SJCRH30 (cell line): ENCODE measurements at regions not wholly inside any gene's neighbourhood (a gene's known extent, or its start where the extent isn't known, plus 50 kb on each side); places are given as distances from the start of the nearest gene placed in this dataset.

Experiments used
- DNase-seq, 2 experiments: peaks; one replicate each; pipeline ENCODE4 v3.0.0-alpha.2; 2015 to 2020
- H3K27ac ChIP-seq: fragments of 250-450 bp; sonication (Bioruptor Pico); 2 replicates; pipeline ENCODE4 v1.5.1; 2020; ENCODE audit warnings: mild to moderate bottlenecking, moderate library complexity
- H3K27me3 ChIP-seq: fragments of 250-450 bp; sonication (Bioruptor Pico); 2 replicates; pipeline ENCODE4 v1.5.1; 2020; ENCODE audit warnings: mild to moderate bottlenecking, moderate library complexity
- H3K36me3 ChIP-seq: fragments of 250-450 bp; sonication (Bioruptor Pico); 2 replicates; pipeline ENCODE4 v1.5.1; 2020; ENCODE audit warnings: mild to moderate bottlenecking, moderate library complexity
- H3K4me1 ChIP-seq: fragments of 250-450 bp; sonication (Bioruptor Pico); 2 replicates; pipeline ENCODE4 v1.5.1; 2020; ENCODE audit warnings: mild to moderate bottlenecking, moderate library complexity
- H3K4me3 ChIP-seq: fragments of 250-450 bp; sonication (Bioruptor Pico); 2 replicates; pipeline ENCODE4 v1.5.1; 2020; ENCODE audit warnings: mild to moderate bottlenecking, moderate library complexity
- H3K9me3 ChIP-seq: fragments of 250-450 bp; sonication (Bioruptor Pico); replicated peaks from 2 replicates; pipeline ENCODE4 v1.5.1; 2020; ENCODE audit warnings: mild to moderate bottlenecking, moderate library complexity

DNA sequence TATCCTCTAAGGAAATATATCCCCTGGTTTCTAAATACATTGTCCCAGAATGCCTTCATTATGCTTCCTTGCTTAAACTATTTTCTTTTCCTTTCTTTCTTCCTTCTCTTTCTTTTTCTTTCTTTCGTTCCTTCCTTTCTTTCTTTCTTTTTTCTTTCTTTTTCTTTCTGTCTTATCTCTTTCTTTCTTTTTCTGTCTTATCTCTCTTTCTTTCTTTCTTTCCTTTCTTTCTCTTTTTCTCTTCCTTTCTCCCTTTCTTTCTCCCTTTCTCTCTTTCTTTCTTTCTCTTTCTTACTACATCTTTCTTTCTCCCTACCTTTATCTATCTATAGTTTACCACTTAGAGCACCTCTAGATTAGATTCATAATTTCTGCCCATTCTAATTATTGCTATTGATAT lies 552.1 kb downstream of the PYDC2 start:
- Histone ChIP-seq H3K9me3 (no peaks in the 10 kb centered on the region), H3K27ac (no peak overlapping the region), H3K27me3 (no peaks in the 10 kb centered on the region), H3K4me1 (no peaks in the 10 kb centered on the region), H3K4me3 (no peak overlapping the region), H3K36me3 (no peaks in the 10 kb centered on the region)
- DNase-seq, result no peak

DNA sequence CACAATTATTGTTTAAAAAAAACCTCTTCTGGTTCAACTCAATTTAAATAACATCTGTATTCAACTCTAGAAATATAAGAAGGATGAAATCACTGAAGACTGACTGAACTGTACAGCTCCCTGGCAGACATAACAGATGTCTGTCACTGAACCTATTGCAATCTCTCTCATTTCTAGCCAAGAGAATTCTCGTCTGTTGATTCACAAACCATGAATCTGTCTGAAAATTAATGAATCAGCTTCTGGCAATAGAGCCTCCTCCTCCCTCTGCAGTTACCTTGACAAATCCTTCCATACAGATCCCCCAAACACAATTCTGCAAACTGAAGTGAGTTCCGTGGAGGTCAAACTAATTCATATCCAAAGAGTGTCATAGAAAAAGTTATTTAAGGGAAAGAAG lies 561.4 kb downstream of the PYDC2 start:
- H3K27me3 ChIP-seq, result no peaks in the 10 kb centered on the region
- DNase-seq, result no peak
- H3K36me3 ChIP-seq, result no peaks in the 10 kb centered on the region
- no peak overlapping the region for H3K27ac ChIP-seq
- H3K9me3 ChIP-seq, result no peaks in the 10 kb centered on the region
- no peaks in the 10 kb centered on the region for H3K4me1 ChIP-seq
- H3K4me3 ChIP-seq, result no peak overlapping the region

DNA sequence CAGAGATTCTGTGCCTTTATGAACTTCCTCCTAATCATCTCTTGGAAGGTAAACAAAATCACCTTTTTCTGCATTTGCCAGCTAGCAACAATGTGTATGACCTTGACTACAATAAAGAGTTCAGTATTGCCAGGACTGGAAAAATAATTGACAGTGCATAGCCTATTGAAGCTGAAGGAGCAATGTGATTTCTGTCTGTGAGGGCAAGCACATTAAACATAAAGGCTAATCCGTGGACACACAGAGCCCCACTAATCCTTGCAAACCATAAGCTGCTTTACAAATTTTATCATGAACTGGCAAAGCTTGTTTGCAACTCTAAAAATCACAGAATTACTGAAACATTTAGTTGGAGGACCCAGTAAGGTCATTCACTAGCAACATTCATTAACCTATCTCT lies 563.8 kb downstream of the PYDC2 start:
- no peak for DNase-seq
- no peaks in the 10 kb centered on the region for H3K36me3 ChIP-seq
- H3K27ac ChIP-seq, result no peak overlapping the region
- H3K4me1 ChIP-seq, result no peaks in the 10 kb centered on the region
- H3K9me3 ChIP-seq, result no peaks in the 10 kb centered on the region
- no peak overlapping the region for H3K4me3 ChIP-seq
- H3K27me3 ChIP-seq, result no peaks in the 10 kb centered on the region

DNA sequence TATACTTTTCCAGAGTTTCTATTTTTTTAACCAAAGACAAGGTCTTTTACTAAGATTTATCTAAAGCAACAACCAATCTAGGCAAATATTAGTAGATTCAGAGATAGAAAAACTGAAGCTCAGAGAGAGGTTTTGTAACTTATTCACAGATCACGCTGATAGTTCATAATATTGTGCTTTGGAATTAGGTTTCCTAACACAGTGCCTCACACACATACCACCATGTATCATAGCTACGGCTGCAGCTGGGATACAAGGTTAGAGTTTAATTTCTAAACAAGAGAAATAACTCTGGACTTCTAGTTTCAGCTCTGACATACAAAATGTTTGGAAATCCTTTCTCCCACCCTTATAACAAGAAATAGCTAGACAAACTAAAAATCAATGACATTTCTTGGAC lies 565.7 kb downstream of the PYDC2 start:
- Histone ChIP-seq H3K9me3 (no peaks in the 10 kb centered on the region), H3K4me3 (no peak overlapping the region), H3K27ac (no peak overlapping the region), H3K27me3 (no peaks in the 10 kb centered on the region), H3K36me3 (no peaks in the 10 kb centered on the region), H3K4me1 (no peaks in the 10 kb centered on the region)
- no peak for DNase-seq

DNA sequence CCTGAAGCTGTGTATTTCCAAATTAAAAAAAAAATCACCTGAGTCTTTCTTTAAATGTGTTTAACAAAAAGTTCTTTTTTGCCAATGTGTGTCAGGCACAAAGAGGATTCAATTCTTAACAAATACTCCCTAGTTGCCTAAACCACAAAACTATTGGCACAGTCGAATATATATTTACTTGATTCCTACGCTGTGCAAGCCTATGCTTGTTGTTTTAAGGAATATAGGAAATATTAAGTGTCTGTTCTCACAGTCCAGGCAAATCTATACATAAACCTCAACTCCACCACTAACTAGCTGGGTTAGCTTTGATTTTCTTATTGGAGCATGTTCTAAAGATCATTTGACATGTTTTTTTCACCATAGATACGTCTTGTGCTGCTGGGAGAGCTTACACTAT lies 571.0 kb downstream of the PYDC2 start:
- no peak overlapping the region for H3K4me3 ChIP-seq
- H3K9me3 ChIP-seq, result no peaks in the 10 kb centered on the region
- H3K36me3 ChIP-seq, result no peaks in the 10 kb centered on the region
- no peaks in the 10 kb centered on the region for H3K27me3 ChIP-seq
- no peaks in the 10 kb centered on the region for H3K4me1 ChIP-seq
- DNase-seq, result no peak
- H3K27ac ChIP-seq, result no peak overlapping the region

DNA sequence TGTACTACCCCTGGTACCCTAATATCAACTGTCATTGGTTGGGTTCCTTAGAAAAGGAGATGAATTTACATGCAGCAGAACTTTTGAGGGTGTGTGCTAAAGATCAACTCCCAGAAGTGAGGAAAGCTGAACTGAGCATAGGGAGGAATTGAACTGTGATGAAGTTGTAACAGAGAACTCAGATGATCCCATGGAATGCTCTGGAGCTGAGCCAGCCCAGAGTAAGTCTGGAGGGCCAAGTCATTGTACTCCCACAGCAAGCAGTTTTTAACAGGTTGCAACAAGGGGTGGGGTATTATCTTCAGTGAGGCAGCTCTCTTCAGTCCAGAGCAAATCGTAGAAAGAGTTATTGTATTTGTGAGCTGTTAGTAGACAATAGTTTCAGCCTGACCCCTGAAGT lies 572.3 kb downstream of the PYDC2 start:
- Histone ChIP-seq H3K36me3 (no peaks in the 10 kb centered on the region), H3K4me3 (no peak overlapping the region), H3K27ac (no peak overlapping the region), H3K9me3 (no peaks in the 10 kb centered on the region), H3K4me1 (no peaks in the 10 kb centered on the region), H3K27me3 (no peaks in the 10 kb centered on the region)
- peak in 1 of 2 experiments; percentile 2 for DNase-seq

DNA sequence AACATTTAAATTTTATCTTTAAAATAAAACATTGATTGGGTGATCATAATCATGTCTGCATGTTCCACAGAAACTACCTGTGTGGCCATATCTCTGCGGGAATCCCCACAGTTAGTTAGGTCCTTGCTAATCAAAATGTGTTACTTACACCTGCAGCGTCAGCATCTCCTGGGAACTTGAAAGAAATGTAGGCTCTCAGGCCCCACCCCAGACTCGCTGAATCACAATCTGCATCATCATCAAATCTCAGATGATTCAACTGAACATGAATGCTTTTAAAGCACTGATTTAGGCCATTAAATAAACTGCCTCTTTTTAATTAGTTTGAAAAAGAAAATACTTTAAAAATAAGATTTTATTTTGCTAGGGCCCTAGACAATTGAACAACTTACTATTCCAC lies 577.8 kb downstream of the PYDC2 start:
- Histone ChIP-seq H3K4me1 (no peaks in the 10 kb centered on the region), H3K4me3 (no peak overlapping the region), H3K27ac (no peak overlapping the region), H3K36me3 (no peaks in the 10 kb centered on the region), H3K9me3 (no peaks in the 10 kb centered on the region), H3K27me3 (no peaks in the 10 kb centered on the region)
- DNase-seq, result no peak

DNA sequence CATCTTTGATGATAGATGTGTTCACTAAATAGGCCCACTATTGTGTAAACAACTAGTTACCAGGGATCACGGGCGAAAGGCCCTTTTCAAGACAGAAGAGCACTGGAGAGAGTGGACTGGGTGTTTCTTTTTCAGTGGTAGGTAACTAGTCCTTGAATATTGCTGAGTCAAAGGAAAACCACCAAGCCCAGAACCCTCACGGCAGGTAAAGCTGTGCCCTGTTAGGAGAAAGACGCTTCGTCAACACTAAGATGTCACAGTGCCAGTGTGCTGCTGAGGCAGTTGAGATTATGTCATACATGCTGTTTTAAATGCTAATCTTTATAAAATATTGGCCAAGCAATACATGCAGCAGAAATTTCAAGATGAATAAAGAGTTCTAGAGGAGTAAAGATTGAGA lies 578.6 kb downstream of the PYDC2 start:
- H3K4me3 ChIP-seq, result no peak overlapping the region
- H3K27ac ChIP-seq, result no peak overlapping the region
- no peaks in the 10 kb centered on the region for H3K27me3 ChIP-seq
- no peaks in the 10 kb centered on the region for H3K4me1 ChIP-seq
- no peaks in the 10 kb centered on the region for H3K36me3 ChIP-seq
- no peaks in the 10 kb centered on the region for H3K9me3 ChIP-seq
- no peak for DNase-seq

DNA sequence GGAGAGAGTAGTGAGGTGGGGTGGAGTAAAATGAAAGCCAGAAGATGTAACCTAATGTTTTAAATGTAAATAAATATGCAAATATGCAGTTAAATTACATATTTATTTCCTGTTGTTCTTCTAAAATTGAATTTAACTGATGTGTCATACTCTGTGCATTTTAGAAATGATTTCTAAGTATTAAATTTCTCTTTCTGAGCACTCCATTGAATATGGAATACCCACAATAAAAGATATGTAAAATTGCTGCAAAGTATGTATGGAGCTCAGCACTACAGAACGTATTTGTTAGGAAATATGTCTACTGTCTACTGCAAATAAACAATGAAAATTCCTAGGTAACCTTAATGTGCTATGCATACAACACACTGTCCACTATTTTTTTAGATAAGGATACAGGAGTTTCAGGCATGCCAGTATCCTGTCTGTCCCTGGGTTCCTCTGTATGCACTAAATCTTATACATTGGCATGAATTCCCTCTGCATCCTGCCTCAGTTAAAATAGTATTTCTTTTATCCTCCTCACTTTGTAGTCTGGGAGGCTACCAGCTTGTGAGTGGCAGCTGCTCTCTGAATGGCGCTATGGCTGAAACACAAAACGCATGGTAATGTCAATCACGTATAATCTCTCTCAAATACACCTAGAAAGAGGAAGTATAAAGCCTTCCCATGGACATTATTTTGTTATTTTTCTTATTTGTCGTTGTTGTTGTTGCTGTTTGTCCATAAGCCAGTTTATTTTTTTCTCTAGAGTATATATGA lies 579.5 kb downstream of the PYDC2 start:
- H3K27ac ChIP-seq, result no peak overlapping the region
- H3K27me3 ChIP-seq, result no peaks in the 10 kb centered on the region
- no peaks in the 10 kb centered on the region for H3K9me3 ChIP-seq
- H3K4me3 ChIP-seq, result no peak overlapping the region
- no peak for DNase-seq
- no peaks in the 10 kb centered on the region for H3K4me1 ChIP-seq
- H3K36me3 ChIP-seq, result no peaks in the 10 kb centered on the region

DNA sequence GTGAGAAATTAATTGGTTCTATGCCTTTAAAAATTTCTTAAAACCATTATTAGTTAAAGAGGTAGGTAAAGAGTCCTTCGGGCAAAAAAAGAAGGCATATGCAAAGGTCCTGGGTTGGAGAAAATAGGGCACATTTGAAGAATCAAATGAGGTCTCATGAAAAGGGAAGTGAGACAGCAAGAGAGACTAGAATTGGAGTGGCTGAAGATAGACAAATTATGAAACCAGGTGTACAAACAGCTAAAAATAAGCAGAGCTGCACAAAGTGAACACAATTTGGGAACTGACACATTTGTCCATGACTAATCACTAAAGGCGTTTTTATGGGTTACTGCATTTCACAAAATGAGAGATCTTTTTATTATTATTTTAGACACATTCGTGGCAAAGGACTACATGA lies 581.2 kb downstream of the PYDC2 start:
- Histone ChIP-seq H3K27ac (no peak overlapping the region), H3K4me1 (no peaks in the 10 kb centered on the region), H3K27me3 (no peaks in the 10 kb centered on the region), H3K9me3 (no peaks in the 10 kb centered on the region), H3K36me3 (no peaks in the 10 kb centered on the region), H3K4me3 (no peak overlapping the region)
- DNase-seq, result no peak

DNA sequence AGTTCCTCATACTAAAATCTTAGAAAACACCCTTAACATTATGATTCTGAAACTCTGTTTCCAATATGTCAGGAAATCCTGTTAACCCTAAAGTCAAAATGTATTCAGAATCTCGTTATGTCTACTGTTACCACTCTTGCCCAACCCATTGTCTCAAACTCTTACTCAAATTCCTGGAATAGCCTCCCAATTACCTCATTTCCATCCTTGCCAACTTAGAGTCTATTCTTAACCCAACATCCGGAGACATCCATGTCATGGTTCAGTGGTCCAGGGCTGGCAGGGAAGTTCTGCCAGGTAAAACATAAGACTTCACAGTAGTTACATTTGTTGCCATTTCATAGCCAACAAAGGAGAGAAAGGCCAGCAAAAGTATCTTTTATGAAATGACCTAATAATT lies 593.9 kb downstream of the PYDC2 start:
- Histone ChIP-seq H3K9me3 (no peaks in the 10 kb centered on the region), H3K4me1 (peaks cover 3% of the 10 kb centered on the region; the same call in 1 of the 2 replicates), H3K4me3 (no peak overlapping the region), H3K27me3 (no peaks in the 10 kb centered on the region), H3K27ac (no peak overlapping the region), H3K36me3 (no peaks in the 10 kb centered on the region)
- DNase-seq, result no peak

DNA sequence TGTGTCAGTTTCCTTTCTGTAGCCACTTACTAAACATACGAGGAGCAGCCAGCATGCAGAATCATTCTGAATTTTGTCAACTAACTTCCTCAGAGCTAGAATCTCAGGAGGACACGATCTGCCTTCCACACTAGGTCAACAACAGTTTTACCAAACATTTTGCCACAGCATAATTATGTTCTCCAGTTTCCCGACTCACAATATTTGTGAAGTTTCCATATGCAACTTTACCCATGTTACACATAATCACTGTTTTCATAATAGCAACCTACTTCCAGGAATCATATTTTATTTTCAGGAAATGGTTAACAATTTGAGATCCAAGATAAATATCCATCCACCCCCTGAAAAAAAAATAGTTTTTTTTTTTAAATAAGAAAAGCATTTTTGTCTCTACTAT lies 595.0 kb downstream of the PYDC2 start:
- peaks cover 3% of the 10 kb centered on the region; the same call in 1 of the 2 replicates for H3K4me1 ChIP-seq
- DNase-seq, result no peak
- H3K36me3 ChIP-seq, result no peaks in the 10 kb centered on the region
- no peaks in the 10 kb centered on the region for H3K27me3 ChIP-seq
- no peaks in the 10 kb centered on the region for H3K9me3 ChIP-seq
- H3K27ac ChIP-seq, result no peak overlapping the region
- H3K4me3 ChIP-seq, result no peak overlapping the region

DNA sequence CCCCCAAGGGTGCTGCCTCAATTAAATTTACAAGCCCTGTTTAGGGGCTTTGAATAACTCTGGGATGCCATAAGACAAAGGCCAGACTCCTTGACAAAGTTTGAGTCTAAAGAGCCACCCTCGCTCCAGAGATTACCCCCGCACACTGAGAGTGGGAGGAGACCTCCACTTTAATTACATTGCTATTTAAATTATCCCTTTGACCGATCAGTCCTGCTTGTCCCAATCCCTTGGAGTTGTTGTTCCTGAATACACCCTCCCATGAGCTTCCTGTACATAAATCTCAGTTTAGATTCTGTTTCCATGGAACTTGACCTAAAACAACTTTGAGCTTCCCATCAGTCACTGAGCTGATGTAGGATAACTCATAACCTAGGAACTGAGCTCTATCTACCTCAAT lies 596.3 kb downstream of the PYDC2 start:
- Histone ChIP-seq H3K9me3 (no peaks in the 10 kb centered on the region), H3K4me1 (peaks cover 3% of the 10 kb centered on the region; the same call in 1 of the 2 replicates)
- DNase-seq, result no peak

DNA sequence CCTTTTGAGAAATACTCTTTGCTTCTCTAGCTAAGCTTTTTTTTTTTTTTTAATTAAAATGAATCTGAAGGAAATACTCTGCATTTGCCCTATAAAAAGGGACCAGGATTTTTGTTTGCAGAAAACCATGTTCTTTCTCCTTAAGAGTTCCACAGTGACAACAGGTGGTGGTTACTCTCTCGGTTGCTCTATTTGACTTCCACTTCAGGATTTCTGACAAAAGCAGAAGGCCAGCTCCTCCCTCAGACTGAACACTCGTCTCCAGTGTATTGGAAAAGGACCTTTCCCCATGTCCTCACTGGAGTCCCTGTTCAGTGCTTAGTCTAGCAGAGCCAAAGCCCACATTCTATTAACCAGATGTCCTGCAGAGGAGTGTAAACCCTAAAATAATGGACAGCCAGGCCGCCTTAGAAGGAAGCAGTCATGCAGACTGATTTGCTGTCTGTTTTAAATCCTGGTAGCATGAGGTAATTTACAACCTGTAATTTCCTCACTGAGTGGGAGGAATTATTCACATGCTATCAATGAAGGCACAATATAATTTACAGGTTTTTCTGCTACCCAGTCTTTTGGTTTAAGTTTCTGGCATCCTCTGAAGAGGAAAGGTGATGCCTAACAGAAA lies 599.3 kb downstream of the PYDC2 start:
- no peak overlapping the region for H3K27ac ChIP-seq
- H3K4me1 ChIP-seq, result no peaks in the 10 kb centered on the region
- no peaks in the 10 kb centered on the region for H3K27me3 ChIP-seq
- DNase-seq, result no peak
- no peak overlapping the region for H3K4me3 ChIP-seq
- H3K9me3 ChIP-seq, result no peaks in the 10 kb centered on the region
- H3K36me3 ChIP-seq, result no peaks in the 10 kb centered on the region

More for the DNA sequence above, 596.3 kb downstream of the PYDC2 start:
- no peaks in the 10 kb centered on the region for H3K27me3 ChIP-seq
- no peaks in the 10 kb centered on the region for H3K36me3 ChIP-seq
- no peak overlapping the region for H3K4me3 ChIP-seq
- no peak overlapping the region for H3K27ac ChIP-seq

DNA sequence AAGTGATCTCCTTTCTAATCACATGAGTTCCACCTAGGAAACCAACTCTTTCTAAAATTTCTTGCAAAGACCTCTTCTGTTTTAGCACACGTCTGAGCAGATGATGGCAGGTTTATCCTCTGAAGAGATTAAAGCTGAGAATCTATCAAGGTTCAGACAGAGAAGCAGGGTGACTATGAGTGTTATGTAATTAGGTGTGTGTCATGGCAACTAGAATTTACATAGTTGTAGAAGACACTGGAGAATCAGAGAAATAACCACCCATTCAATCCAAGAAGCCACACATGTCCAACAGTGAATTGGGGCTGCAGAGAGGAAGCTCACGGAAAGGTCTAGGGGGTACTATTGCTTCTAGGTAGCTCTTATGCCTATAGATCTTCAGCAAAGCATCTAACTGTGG lies 600.5 kb downstream of the PYDC2 start:
- H3K36me3 ChIP-seq, result no peaks in the 10 kb centered on the region
- H3K9me3 ChIP-seq, result no peaks in the 10 kb centered on the region
- H3K27ac ChIP-seq, result no peak overlapping the region
- H3K27me3 ChIP-seq, result no peaks in the 10 kb centered on the region
- DNase-seq, result no peak
- no peaks in the 10 kb centered on the region for H3K4me1 ChIP-seq
- no peak overlapping the region for H3K4me3 ChIP-seq

DNA sequence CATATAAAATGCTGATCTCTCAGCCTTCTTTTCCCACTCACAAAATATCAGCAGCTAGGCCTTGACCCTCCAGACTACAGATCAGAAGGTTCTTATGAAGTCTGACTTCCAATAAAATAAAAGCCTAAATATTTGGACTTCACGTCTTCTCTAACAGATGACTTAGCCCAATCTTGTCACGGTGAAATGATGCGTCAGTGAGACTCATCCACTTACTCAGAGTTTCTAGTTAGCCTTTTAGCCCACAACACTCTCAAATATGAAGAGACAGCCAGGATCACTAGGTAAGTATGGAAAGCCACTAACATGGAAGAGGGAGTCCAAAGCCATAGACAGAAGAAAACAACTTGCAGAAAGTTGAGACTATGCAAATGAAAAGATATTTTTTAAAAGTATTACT lies 601.2 kb downstream of the PYDC2 start:
- no peak for DNase-seq
- H3K4me3 ChIP-seq, result no peak overlapping the region
- H3K4me1 ChIP-seq, result no peaks in the 10 kb centered on the region
- H3K9me3 ChIP-seq, result no peaks in the 10 kb centered on the region
- H3K27ac ChIP-seq, result no peak overlapping the region
- no peaks in the 10 kb centered on the region for H3K36me3 ChIP-seq
- H3K27me3 ChIP-seq, result no peaks in the 10 kb centered on the region
